ENCODE measurements at regions not wholly inside any gene's neighbourhood (a gene's known extent, or its start where the extent isn't known, plus 50 kb on each side); places are given as distances from the start of the nearest gene placed in this dataset.

GRCh38 chr3:24046214-24046613 is 101.1 kb downstream of the NR1D2 start:
- no peak for DNase-seq (ENCODE audit: low read depth)
- H3K4me3 ChIP-seq (ENCODE audit: low read length): no peak overlapping the region
- no peak for TF ChIP-seq CTCF (conservative IDR thresholded peaks at IDR 0.05; ENCODE audit: low read length)

- H3K4me3 ChIP-seq (ENCODE audit: low read length): no peak overlapping the region
- DNase-seq (ENCODE audit: low read depth): no peak
- TF ChIP-seq CTCF (conservative IDR thresholded peaks at IDR 0.05; ENCODE audit: low read length): no peak
Measured at GRCh38 chr3:24047513-24047912, 102.4 kb downstream of the NR1D2 start.

- no peak overlapping the region for H3K4me3 ChIP-seq (ENCODE audit: low read length)
- DNase-seq (ENCODE audit: low read depth): peak; percentile 88
- TF ChIP-seq CTCF (conservative IDR thresholded peaks at IDR 0.05; ENCODE audit: low read length): no peak
Measured at GRCh38 chr3:24048843-24049242, 103.8 kb downstream of the NR1D2 start.

- TF ChIP-seq CTCF (conservative IDR thresholded peaks at IDR 0.05; ENCODE audit: low read length): no peak
- DNase-seq (ENCODE audit: low read depth): peak; percentile 83
Measured at GRCh38 chr3:24052446-24052845, 107.4 kb downstream of the NR1D2 start.

GRCh38 chr3:24058940-24059705 is 114.0 kb downstream of the NR1D2 start:
- DNase-seq (ENCODE audit: low read depth): no peak
- no peak for TF ChIP-seq CTCF (conservative IDR thresholded peaks at IDR 0.05; ENCODE audit: low read length)
- no peak overlapping the region for H3K4me3 ChIP-seq (ENCODE audit: low read length)

More at GRCh38 chr3:24052446-24052845, 107.4 kb downstream of the NR1D2 start:
- H3K4me3 ChIP-seq (ENCODE audit: low read length): no peak overlapping the region

GRCh38 chr3:24060055-24060454 is 115.0 kb downstream of the NR1D2 start:
- peak; percentile 82 for DNase-seq (ENCODE audit: low read depth)
- TF ChIP-seq CTCF (conservative IDR thresholded peaks at IDR 0.05; ENCODE audit: low read length): peak; percentile 37
- H3K4me3 ChIP-seq (ENCODE audit: low read length): no peak overlapping the region

- no peak for TF ChIP-seq CTCF (conservative IDR thresholded peaks at IDR 0.05; ENCODE audit: low read length)
- H3K4me3 ChIP-seq (ENCODE audit: low read length): no peak overlapping the region
- DNase-seq (ENCODE audit: low read depth): no peak
Measured at GRCh38 chr3:24062916-24063315, 117.8 kb downstream of the NR1D2 start.

Measured in AG10803 (cell line).